Breast epithelium (tissue), 3 donors: ENCODE measurements at regions not wholly inside any gene's neighbourhood (a gene's known extent, or its start where the extent isn't known, plus 50 kb on each side); places are given as distances from the start of the nearest gene placed in this dataset.

Source experiments
- POLR2A ChIP-seq: fragments of 450-650 bp; IDR thresholded peaks from one replicate; pipeline ENCODE4 v1.6.1; 2016; ENCODE audit warnings: antibody characterized with exemption, mild to moderate bottlenecking, moderate library complexity
- TF ChIP-seq, protein P1 (sequence below), 3 donors: fragments of 450-650 bp; IDR thresholded peaks; one replicate each; pipeline ENCODE4 v1.5.1; 2016 to 2017; ENCODE audit warnings: antibody characterized with exemption in 3 of 3, mild to moderate bottlenecking in 3 of 3, moderate library complexity in 3 of 3

GRCh38 chr5:44001675-44002380 is 387.4 kb downstream of the FGF10 start:
- TF ChIP-seq, protein P1, sequence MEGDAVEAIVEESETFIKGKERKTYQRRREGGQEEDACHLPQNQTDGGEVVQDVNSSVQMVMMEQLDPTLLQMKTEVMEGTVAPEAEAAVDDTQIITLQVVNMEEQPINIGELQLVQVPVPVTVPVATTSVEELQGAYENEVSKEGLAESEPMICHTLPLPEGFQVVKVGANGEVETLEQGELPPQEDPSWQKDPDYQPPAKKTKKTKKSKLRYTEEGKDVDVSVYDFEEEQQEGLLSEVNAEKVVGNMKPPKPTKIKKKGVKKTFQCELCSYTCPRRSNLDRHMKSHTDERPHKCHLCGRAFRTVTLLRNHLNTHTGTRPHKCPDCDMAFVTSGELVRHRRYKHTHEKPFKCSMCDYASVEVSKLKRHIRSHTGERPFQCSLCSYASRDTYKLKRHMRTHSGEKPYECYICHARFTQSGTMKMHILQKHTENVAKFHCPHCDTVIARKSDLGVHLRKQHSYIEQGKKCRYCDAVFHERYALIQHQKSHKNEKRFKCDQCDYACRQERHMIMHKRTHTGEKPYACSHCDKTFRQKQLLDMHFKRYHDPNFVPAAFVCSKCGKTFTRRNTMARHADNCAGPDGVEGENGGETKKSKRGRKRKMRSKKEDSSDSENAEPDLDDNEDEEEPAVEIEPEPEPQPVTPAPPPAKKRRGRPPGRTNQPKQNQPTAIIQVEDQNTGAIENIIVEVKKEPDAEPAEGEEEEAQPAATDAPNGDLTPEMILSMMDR (IDR thresholded peaks at IDR 0.05), result no peak
- TF ChIP-seq POLR2A, result no peak
